IPS-15b (cell line): ENCODE measurements at regions not wholly inside any gene's neighbourhood (a gene's known extent, or its start where the extent isn't known, plus 50 kb on each side); places are given as distances from the start of the nearest gene placed in this dataset.
"Not testable (repeated sequence)": the region's sequence is repeated elsewhere in the genome, so short reads cannot be mapped to it uniquely, and the experiment has no call there.

Source experiments
- H3K27me3 ChIP-seq: one replicate; pipeline ENCODE4 v1.6.1; 2013; ENCODE audit warnings: low read length; ENCODE audit not compliant: control insufficient read depth, insufficient read depth
- H3K36me3 ChIP-seq: one replicate; pipeline ENCODE4 v1.6.1; 2013; ENCODE audit warnings: low read length; ENCODE audit not compliant: control insufficient read depth, insufficient read depth
- H3K4me1 ChIP-seq: one replicate; pipeline ENCODE4 v1.6.1; 2013; ENCODE audit warnings: mild to moderate bottlenecking, low read length; ENCODE audit not compliant: control insufficient read depth, insufficient read depth
- H3K4me3 ChIP-seq: one replicate; pipeline ENCODE4 v1.5.1; 2013; ENCODE audit warnings: low read depth, low read length
- H3K9ac ChIP-seq: one replicate; pipeline ENCODE4 v1.6.1; 2013; ENCODE audit warnings: low read depth, mild to moderate bottlenecking, low read length
- H3K9me3 ChIP-seq: one replicate; pipeline ENCODE4 v1.6.1; 2013; ENCODE audit warnings: mild to moderate bottlenecking, low read length; ENCODE audit not compliant: control insufficient read depth, insufficient read depth

DNA sequence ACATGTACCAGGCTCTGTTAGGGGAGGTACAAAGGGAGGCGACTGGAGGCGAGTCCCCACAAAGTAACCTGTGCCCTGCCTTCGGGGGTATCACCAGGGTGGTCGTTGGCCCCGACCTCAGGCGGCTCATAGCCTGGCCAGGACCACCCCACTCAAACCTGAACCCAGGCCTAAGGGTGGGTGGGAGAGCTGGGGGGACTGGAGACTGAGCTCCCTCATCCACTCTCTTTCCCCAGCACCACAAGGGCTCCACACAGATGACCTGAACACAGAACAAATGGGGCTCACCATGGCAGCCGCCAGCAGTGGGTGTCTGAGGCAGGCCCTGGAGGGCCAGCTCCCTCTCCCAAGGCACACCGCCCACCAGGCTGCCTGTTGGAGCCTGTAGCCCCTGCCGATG is 120.6 kb upstream of the TNRC6C start:
- H3K4me3 ChIP-seq: no peak overlapping the region
- no peak overlapping the region for H3K9ac ChIP-seq
- no peaks in the 10 kb centered on the region for H3K9me3 ChIP-seq
- peaks cover 2% of the 10 kb centered on the region for H3K4me1 ChIP-seq
- no peaks in the 10 kb centered on the region for H3K27me3 ChIP-seq
- H3K36me3 ChIP-seq: no peaks in the 10 kb centered on the region

DNA sequence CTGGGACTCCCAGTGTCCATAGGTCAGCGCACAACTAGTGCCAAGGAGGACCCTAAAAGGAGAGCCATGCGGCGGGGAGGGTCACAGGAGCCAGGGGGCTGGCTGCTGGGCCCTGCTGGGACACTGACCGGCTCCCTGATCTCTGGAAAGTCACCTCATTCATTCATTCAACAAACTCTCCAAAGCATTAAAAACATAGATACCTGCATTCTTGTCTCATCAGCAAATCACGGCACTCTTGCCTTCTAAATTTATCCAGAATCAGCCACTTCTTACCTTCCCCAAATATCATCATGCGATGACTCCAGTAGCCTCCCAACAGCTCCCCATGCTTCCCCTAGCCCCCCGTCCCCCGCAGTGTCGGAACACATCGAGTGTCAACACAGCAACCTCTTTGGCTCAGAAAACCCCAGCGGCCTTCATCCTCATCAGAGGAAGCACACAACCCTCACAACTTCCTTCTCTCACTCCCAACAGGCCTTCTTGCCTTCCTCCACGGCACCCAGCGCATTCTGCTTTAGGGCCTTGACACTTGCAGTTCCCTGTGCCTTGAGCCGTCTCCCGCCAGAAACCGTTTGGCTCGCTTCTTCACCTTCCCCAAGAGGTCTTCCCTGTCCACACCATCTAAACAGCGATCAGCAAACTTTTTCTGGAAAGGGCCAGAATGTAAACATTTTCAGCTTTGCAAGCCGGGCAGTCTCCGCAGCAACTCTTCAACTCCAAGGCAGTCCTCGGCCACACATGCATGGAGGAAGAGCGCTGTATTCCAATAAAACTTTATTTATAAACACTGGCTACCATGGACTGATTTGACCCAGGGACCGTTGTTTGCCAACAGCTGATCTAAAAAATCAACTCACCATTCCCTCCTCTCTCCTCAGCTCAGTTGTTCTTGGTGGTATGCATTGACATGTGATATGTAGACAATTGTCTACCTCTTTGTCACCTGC is 119.5 kb upstream of the TNRC6C start:
- Histone ChIP-seq H3K36me3 (no peaks in the 10 kb centered on the region), H3K27me3 (no peaks in the 10 kb centered on the region), H3K9me3 (no peaks in the 10 kb centered on the region), H3K9ac (no peak overlapping the region), H3K4me3 (no peak overlapping the region), H3K4me1 (peaks cover 2% of the 10 kb centered on the region)

DNA sequence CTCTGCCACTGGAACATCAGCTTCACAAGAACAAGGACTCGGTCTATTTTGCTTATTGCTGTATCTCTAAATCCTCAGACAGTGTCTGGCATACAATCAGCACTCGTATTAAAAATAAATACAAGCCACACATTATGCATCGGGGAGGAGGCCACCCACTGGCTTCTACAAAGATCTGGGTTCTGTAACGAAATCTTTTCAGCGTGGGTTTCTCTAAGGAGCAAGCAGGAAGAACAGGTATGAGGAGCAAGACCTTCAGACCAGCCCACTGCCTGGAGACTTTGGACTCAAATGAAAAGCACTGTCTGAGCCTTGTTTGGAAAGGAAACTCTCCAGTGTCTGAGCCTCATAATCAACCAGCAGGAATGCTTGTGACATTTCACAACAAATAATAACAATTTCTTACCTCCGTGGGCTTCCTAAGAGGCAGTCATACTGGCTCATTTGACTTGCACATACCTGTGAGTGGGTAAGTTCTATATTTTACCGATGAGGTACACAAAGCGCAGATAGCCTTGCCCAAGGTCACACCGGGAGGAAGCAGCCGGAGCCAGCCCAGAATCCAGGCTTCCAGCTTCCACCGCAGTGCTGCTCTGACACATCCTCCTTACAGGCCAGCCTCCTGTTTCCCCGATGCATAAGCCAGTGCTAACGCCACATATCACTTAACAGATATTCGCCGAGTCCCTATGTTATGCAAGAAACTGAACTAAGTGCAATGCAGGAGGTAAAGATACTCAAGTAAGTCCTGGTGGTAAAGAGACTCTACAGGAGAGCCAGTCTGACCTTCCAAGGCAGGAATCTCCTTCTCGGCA is 118.6 kb upstream of the TNRC6C start:
- Histone ChIP-seq H3K27me3 (no peaks in the 10 kb centered on the region), H3K9ac (no peak overlapping the region), H3K4me1 (peaks cover 2% of the 10 kb centered on the region), H3K4me3 (no peak overlapping the region), H3K9me3 (no peaks in the 10 kb centered on the region), H3K36me3 (no peaks in the 10 kb centered on the region)

- H3K9me3 ChIP-seq: no peaks in the 10 kb centered on the region
- no peaks in the 10 kb centered on the region for H3K4me1 ChIP-seq
- H3K9ac ChIP-seq: no peak overlapping the region
- H3K4me3 ChIP-seq: no peak overlapping the region
- no peaks in the 10 kb centered on the region for H3K36me3 ChIP-seq
- no peaks in the 10 kb centered on the region for H3K27me3 ChIP-seq
Observed at GRCh38 chr17:77840513-77841165, 117.9 kb upstream of the TNRC6C start.

DNA sequence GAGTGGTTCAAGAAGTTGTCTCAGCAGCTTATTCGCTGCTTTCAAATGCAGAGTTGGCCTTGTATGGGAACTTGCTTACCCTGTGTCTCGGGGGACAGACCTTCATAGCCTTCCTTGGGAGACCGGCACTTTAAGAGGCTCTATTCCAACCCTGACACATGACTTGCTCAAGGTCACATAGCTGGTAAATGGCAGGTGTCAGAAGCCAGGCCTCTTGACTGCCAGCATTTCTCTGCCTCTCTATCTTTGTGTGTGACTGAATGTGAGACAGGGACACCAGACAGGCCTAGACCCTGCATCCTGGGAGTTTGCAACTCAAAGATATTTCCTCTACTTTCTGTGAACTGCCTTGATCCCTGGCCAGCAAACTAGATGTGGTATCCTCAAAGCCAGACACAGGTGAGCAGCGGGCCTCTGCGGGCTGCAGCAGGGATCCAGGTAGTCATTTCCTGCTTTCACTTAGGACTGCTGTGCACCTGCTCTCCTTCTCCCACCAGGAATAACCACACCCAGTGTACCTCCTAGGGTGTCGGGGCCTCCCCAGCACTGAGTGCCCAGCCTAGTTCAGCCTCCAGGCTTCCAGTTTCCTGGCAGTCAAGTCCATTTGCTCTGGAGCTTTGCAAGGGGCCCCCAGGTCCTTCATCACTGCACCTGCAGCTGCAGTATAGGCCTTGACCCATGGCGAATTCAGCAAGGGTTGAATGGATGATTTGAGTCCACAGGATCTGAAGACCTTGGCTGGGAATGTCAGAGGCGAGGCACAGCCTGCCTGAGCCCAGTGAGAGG is 116.6 kb upstream of the TNRC6C start:
- Histone ChIP-seq H3K27me3 (no peaks in the 10 kb centered on the region), H3K9ac (no peak overlapping the region), H3K36me3 (no peaks in the 10 kb centered on the region), H3K4me3 (no peak overlapping the region), H3K4me1 (no peaks in the 10 kb centered on the region), H3K9me3 (no peaks in the 10 kb centered on the region)

DNA sequence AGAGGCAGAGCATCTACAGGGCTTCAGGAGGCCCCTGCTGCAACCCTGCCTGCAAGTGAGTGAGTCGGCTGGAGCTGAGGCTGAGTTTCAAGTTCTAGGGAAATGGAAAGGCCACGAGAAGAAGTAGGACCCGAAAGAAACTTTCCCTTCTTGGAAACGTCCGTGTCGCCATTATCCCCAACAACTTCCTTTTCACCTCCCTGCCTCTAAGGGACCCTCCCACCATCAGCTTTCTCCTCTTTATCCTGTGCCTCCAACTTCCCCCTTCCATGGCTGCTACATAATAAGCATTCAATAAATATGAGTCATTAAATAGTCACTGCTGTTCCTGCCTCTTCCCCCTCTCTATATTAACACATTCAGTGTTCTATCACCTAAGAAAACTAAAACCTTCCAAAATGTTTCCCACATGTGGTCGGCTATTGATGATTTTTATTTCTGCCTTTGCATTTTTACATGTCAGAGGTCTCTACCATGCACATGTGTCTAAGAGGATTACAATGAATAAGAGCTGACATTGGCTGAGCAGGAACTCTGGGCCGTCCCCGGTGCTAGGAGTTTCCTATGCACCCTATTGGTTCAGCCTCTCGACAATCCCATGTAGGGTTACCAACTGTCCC is 115.9 kb upstream of the TNRC6C start:
- Histone ChIP-seq H3K4me1 (no peaks in the 10 kb centered on the region), H3K27me3 (no peaks in the 10 kb centered on the region), H3K4me3 (no peak overlapping the region), H3K36me3 (no peaks in the 10 kb centered on the region), H3K9me3 (no peaks in the 10 kb centered on the region), H3K9ac (no peak overlapping the region)

GRCh38 chr17:77843255-77843895 is 115.1 kb upstream of the TNRC6C start:
- not testable (repeated sequence) for H3K4me3 ChIP-seq, H3K9ac ChIP-seq, H3K36me3 ChIP-seq, H3K27me3 ChIP-seq, H3K9me3 ChIP-seq, H3K4me1 ChIP-seq

DNA sequence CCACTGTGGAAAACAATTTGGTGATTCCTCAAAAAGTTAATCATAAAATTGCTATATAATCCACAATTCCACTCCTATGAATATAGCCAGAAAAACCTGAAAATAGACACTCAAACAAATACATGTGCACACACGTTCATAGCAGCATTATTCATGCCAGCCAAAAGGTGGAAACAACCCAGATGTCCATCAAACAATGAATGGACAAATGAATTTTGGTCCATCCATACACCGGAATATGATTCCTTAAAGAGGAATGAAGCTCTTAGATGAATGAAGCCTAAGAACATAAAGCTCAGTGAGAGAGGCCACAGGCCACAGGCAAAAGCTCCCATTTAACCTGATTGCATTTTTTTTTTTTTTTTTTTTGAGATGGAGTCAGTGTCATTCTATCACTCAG is 114.6 kb upstream of the TNRC6C start:
- no peaks in the 10 kb centered on the region for H3K9me3 ChIP-seq
- H3K4me1 ChIP-seq: no peaks in the 10 kb centered on the region
- H3K9ac ChIP-seq: no peak overlapping the region
- no peaks in the 10 kb centered on the region for H3K36me3 ChIP-seq
- no peaks in the 10 kb centered on the region for H3K27me3 ChIP-seq
- H3K4me3 ChIP-seq: no peak overlapping the region

GRCh38 chr17:77844681-77845080 is 113.8 kb upstream of the TNRC6C start:
- no peak overlapping the region for H3K9ac ChIP-seq
- H3K4me3 ChIP-seq: no peak overlapping the region
- no peaks in the 10 kb centered on the region for H3K4me1 ChIP-seq
- H3K27me3 ChIP-seq: no peaks in the 10 kb centered on the region
- no peaks in the 10 kb centered on the region for H3K9me3 ChIP-seq
- no peaks in the 10 kb centered on the region for H3K36me3 ChIP-seq

DNA sequence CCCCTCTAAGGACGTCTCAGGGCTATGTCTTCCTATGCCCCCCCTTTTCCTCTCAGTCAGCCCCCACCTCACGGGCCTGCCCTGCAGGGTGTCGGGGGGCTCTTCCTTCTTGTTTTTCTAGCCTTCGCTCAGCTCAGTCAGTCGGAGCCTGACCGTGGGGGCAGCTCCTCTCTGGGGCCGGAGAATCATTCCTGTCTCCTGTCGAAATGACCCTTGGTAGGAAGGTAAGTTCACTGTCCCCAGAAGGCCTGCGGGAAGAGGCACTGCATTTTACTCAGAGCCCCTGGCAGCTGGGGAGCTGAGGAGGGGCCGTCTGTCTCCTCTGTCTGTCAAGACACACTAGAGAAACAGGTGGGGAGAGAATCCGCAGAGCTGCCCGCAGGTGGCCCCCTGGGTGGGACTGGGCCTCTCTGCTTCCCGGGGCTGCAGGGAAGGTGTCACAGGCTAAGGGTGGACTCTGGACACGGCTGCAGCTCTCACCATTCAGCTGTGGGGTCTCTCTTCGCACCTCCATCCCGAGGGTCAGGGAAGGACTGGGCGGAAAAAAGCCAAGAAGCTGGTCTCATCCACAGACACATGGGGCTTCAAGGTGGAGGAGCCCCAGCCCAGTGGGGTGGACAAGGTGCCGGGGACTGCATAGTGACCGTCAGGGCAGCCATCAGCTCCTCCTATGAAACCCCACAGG is 112.8 kb upstream of the TNRC6C start:
- no peaks in the 10 kb centered on the region for H3K36me3 ChIP-seq
- H3K9ac ChIP-seq: no peak overlapping the region
- no peak overlapping the region for H3K4me3 ChIP-seq
- no peaks in the 10 kb centered on the region for H3K4me1 ChIP-seq
- H3K27me3 ChIP-seq: no peaks in the 10 kb centered on the region
- no peaks in the 10 kb centered on the region for H3K9me3 ChIP-seq
